Endodermal cell (in vitro differentiated cells): ENCODE measurements at regions not wholly inside any gene's neighbourhood (a gene's known extent, or its start where the extent isn't known, plus 50 kb on each side); places are given as distances from the start of the nearest gene placed in this dataset.
"Not testable (repeated sequence)": the region's sequence is repeated elsewhere in the genome, so short reads cannot be mapped to it uniquely, and the experiment has no call there.

Source experiments
- DNase-seq: peaks from one replicate; pipeline ENCODE4 v3.0.0-alpha.2; 2017
- H3K27ac ChIP-seq: 2 replicates; pipeline ENCODE4 v1.5.1; 2013; ENCODE audit warnings: mild to moderate bottlenecking, low read depth, low read length, moderate library complexity
- H3K27me3 ChIP-seq: 2 replicates; pipeline ENCODE4 v1.6.1; 2013; ENCODE audit warnings: mild to moderate bottlenecking, low read length, moderate library complexity; ENCODE audit not compliant: insufficient read depth, control insufficient read depth, poor library complexity, severe bottlenecking
- H3K36me3 ChIP-seq: 2 replicates; pipeline ENCODE4 v1.7.0; 2013; ENCODE audit warnings: mild to moderate bottlenecking, low read length, moderate library complexity; ENCODE audit not compliant: control insufficient read depth, insufficient read depth
- H3K4me1 ChIP-seq: one replicate; pipeline ENCODE4 v1.7.0; 2013; ENCODE audit warnings: low read length; ENCODE audit not compliant: control insufficient read depth, insufficient read depth
- H3K4me3 ChIP-seq: 2 replicates; pipeline ENCODE4 v1.5.1; 2013; ENCODE audit warnings: mild to moderate bottlenecking, low read length, moderate library complexity
- H3K9ac ChIP-seq: 2 replicates; pipeline ENCODE4 v1.6.1; 2013; ENCODE audit warnings: mild to moderate bottlenecking, low read length, moderate library complexity; ENCODE audit not compliant: poor library complexity, severe bottlenecking; ENCODE audit errors: extremely low read depth
- H3K9me3 ChIP-seq: 2 replicates; pipeline ENCODE4 v1.6.1; 2013; ENCODE audit warnings: mild to moderate bottlenecking, low read length, moderate library complexity; ENCODE audit not compliant: control insufficient read depth
- H3K27ac Mint-ChIP-seq: 2 replicates; pipeline ENCODE4 v1.8.0; 2020; ENCODE audit warnings: mixed read lengths
- H3K27me3 Mint-ChIP-seq: 2 replicates; pipeline ENCODE4 v1.8.0; 2021; ENCODE audit warnings: mild to moderate bottlenecking, mixed read lengths; ENCODE audit not compliant: insufficient read depth
- H3K36me3 Mint-ChIP-seq: 2 replicates; pipeline ENCODE4 v1.8.0; 2020; ENCODE audit warnings: low read depth, mixed read lengths
- H3K4me1 Mint-ChIP-seq: 2 replicates; pipeline ENCODE4 v1.8.0; 2020; ENCODE audit warnings: mixed read lengths
- H3K4me3 Mint-ChIP-seq: 2 replicates; pipeline ENCODE4 v1.8.0; 2020; ENCODE audit warnings: mild to moderate bottlenecking, moderate library complexity, mixed read lengths
- H3K9me3 Mint-ChIP-seq: 2 replicates; pipeline ENCODE4 v1.8.0; 2020; ENCODE audit warnings: mild to moderate bottlenecking, mixed read lengths
- CTCF ChIP-seq: fragments of 200-600 bp; sonication (generic); conservative IDR thresholded peaks from 2 replicates; pipeline ENCODE4 v1.5.0; 2021; ENCODE audit warnings: antibody characterized with exemption, mild to moderate bottlenecking
- WGBS, 2 experiments: methylation state at CpG; one replicate each; pipeline versions ENCODE4 v1.1.5 to v1.1.7; 2013; ENCODE audit warnings: missing lambda C conversion rate in 2 of 2, mixed read lengths in 1 of 2; ENCODE audit not compliant: insufficient coverage in 1 of 2, insufficient read length in 1 of 2; 5-methylcytosine and 5-hydroxymethylcytosine counted together

GRCh38 chr4:85210353-85210752 lies 243.9 kb upstream of the WDFY3 start:
- Mint-ChIP-seq H3K4me1 (no peaks in the 10 kb centered on the region), H3K4me3 (no peak overlapping the region), H3K9me3 (peaks cover 32% of the 10 kb centered on the region), H3K27me3 (no peaks in the 10 kb centered on the region), H3K36me3 (peaks cover 2% of the 10 kb centered on the region), H3K27ac (no peak overlapping the region)
- Histone ChIP-seq H3K4me3 (no peak overlapping the region), H3K27ac (no peak overlapping the region), H3K4me1 (no peaks in the 10 kb centered on the region), H3K9ac (no peak overlapping the region), H3K27me3 (no peaks in the 10 kb centered on the region), H3K36me3 (no peaks in the 10 kb centered on the region), H3K9me3 (peaks cover 16% of the 10 kb centered on the region)
- no peak for DNase-seq
- 74 to 79% methylated on average over 2 to 3 of the region's 3 CpGs for WGBS, 2 experiments
- TF ChIP-seq CTCF = no peak

- H3K9me3 Mint-ChIP-seq = peaks cover 61% of the 10 kb centered on the region
- H3K4me3 ChIP-seq, H3K36me3 ChIP-seq, H3K27ac ChIP-seq, H3K4me1 Mint-ChIP-seq, H3K4me3 Mint-ChIP-seq, DNase-seq, H3K27me3 ChIP-seq, H3K36me3 Mint-ChIP-seq, H3K27me3 Mint-ChIP-seq, H3K27ac Mint-ChIP-seq, H3K4me1 ChIP-seq, H3K9ac ChIP-seq: not testable (repeated sequence)
- peaks cover 50% of the 10 kb centered on the region for H3K9me3 ChIP-seq
- 92 to 93% methylated on average over 4 to 7 of the region's 7 CpGs for WGBS, 2 experiments
Measured at GRCh38 chr4:85216571-85216970, 250.1 kb upstream of the WDFY3 start.

GRCh38 chr4:85218756-85219155 lies 252.3 kb upstream of the WDFY3 start:
- Histone ChIP-seq H3K36me3 (no peaks in the 10 kb centered on the region), H3K4me3 (no peak overlapping the region), H3K27me3 (no peaks in the 10 kb centered on the region), H3K27ac (no peak overlapping the region), H3K9ac (no peak overlapping the region), H3K4me1 (no peaks in the 10 kb centered on the region), H3K9me3 (peaks cover 50% of the 10 kb centered on the region)
- no peak overlapping the region for H3K4me3 Mint-ChIP-seq
- no peaks in the 10 kb centered on the region for H3K27me3 Mint-ChIP-seq
- H3K27ac Mint-ChIP-seq = no peak overlapping the region
- peaks cover 53% of the 10 kb centered on the region for H3K9me3 Mint-ChIP-seq
- 92 to 100% methylated on average over 1 of the region's 1 CpG for WGBS, 2 experiments
- DNase-seq = no peak
- H3K36me3 Mint-ChIP-seq = no peaks in the 10 kb centered on the region
- H3K4me1 Mint-ChIP-seq = no peaks in the 10 kb centered on the region
- TF ChIP-seq CTCF = no peak

GRCh38 chr4:85221606-85222005 lies 253.3 kb upstream of the ARHGAP24 start:
- Histone ChIP-seq H3K4me3 (no peak overlapping the region), H3K9me3 (peaks cover 36% of the 10 kb centered on the region), H3K36me3 (no peaks in the 10 kb centered on the region), H3K27ac (no peak overlapping the region), H3K27me3 (no peaks in the 10 kb centered on the region), H3K4me1 (no peaks in the 10 kb centered on the region), H3K9ac (no peak overlapping the region)
- Mint-ChIP-seq H3K4me3 (no peak overlapping the region), H3K27me3 (no peaks in the 10 kb centered on the region), H3K9me3 (peaks cover 42% of the 10 kb centered on the region), H3K36me3 (no peaks in the 10 kb centered on the region), H3K27ac (no peak overlapping the region), H3K4me1 (no peaks in the 10 kb centered on the region)
- DNase-seq = no peak
- TF ChIP-seq CTCF = no peak
- 75 to 76% methylated on average over 1 of the region's 2 CpGs for WGBS, 2 experiments
